ENCODE measurements at regions not wholly inside any gene's neighbourhood (a gene's known extent, or its start where the extent isn't known, plus 50 kb on each side); places are given as distances from the start of the nearest gene placed in this dataset.

DNA sequence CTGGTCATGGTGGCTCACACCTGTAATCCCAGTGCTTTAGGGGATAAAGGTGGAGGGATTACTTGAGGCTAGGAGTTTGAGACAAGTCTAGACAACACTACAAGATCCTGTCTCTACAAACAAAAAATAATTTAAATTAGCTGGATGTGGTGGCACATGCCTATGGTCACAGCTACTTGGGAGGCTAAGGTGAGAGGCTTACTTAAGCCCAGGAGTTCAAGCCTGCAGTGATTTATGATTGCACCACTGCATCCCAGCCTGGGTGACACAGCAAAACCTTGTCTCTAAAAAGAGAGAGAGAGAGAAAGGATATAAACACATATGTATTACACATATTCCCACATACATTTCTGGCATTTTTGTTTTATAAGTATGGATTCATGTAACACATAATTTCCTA lies 325.2 kb downstream of the DUSP10 start:
- no peaks in the 10 kb centered on the region for H3K9me3 ChIP-seq (ENCODE audit: control insufficient read depth, insufficient read depth, low read depth, low read length)
- no peak overlapping the region for H3K27ac ChIP-seq (ENCODE audit: insufficient read depth, low read length)
- TF ChIP-seq CTCF (conservative IDR thresholded peaks at IDR 0.05 in 1 of 2, IDR thresholded peaks at IDR 0.05 in 1 of 2; ENCODE audit: low read depth in 1 of 2, low read length in 2 of 2) (no peak), EZH2 (IDR thresholded peaks at IDR 0.05; ENCODE audit: low read length, missing control alignments) (no peak)
- H3K27me3 ChIP-seq (ENCODE audit: control insufficient read depth, insufficient read depth, low read length): no peaks in the 10 kb centered on the region
- H3K9ac ChIP-seq (ENCODE audit: insufficient read depth, low read length): no peak overlapping the region
- H3K79me2 ChIP-seq (ENCODE audit: control insufficient read depth, insufficient read depth, low read length): no peaks in the 10 kb centered on the region
- no peak for DNase-seq (ENCODE audit: low read depth in 2 of 2)
- H3K4me1 ChIP-seq (ENCODE audit: control insufficient read depth, extremely low read depth, insufficient read depth, low read length): no peaks in the 10 kb centered on the region
- H2AFZ ChIP-seq (ENCODE audit: low read length): no peak overlapping the region
- no peaks in the 10 kb centered on the region for H4K20me1 ChIP-seq (ENCODE audit: control insufficient read depth, extremely low read depth, insufficient read depth, low read length)
- H3K4me3 ChIP-seq (replicated peaks in 1 of 4; ENCODE audit: control extremely low read depth in 1 of 4, insufficient read depth in 1 of 4, low read depth in 3 of 4, low read length in 4 of 4): no peak overlapping the region
- no peak overlapping the region for H3K4me2 ChIP-seq (ENCODE audit: extremely low read depth, insufficient read depth, low read length)
- no peaks in the 10 kb centered on the region for H3K36me3 ChIP-seq (ENCODE audit: control insufficient read depth, insufficient read depth, low read length)

- TF ChIP-seq CTCF (conservative IDR thresholded peaks at IDR 0.05 in 1 of 2, IDR thresholded peaks at IDR 0.05 in 1 of 2; ENCODE audit: low read depth in 1 of 2, low read length in 2 of 2): no peak
- TF ChIP-seq EZH2 (IDR thresholded peaks at IDR 0.05; ENCODE audit: low read length, missing control alignments): no peak
- H4K20me1 ChIP-seq (ENCODE audit: control insufficient read depth, extremely low read depth, insufficient read depth, low read length): no peaks in the 10 kb centered on the region
- no peak overlapping the region for H3K27ac ChIP-seq (ENCODE audit: insufficient read depth, low read length)
- H3K9ac ChIP-seq (ENCODE audit: insufficient read depth, low read length): no peak overlapping the region
- H3K9me3 ChIP-seq (ENCODE audit: control insufficient read depth, insufficient read depth, low read depth, low read length): no peaks in the 10 kb centered on the region
- H3K4me2 ChIP-seq (ENCODE audit: extremely low read depth, insufficient read depth, low read length): no peak overlapping the region
- no peaks in the 10 kb centered on the region for H3K36me3 ChIP-seq (ENCODE audit: control insufficient read depth, insufficient read depth, low read length)
- peak in 1 of 2 donors; percentile 84 for DNase-seq (ENCODE audit: low read depth in 2 of 2)
- no peak overlapping the region for H3K4me3 ChIP-seq (replicated peaks in 1 of 4; ENCODE audit: control extremely low read depth in 1 of 4, insufficient read depth in 1 of 4, low read depth in 3 of 4, low read length in 4 of 4)
- no peak overlapping the region for H2AFZ ChIP-seq (ENCODE audit: low read length)
- H3K4me1 ChIP-seq (ENCODE audit: control insufficient read depth, extremely low read depth, insufficient read depth, low read length): no peaks in the 10 kb centered on the region
- H3K27me3 ChIP-seq (ENCODE audit: control insufficient read depth, insufficient read depth, low read length): no peaks in the 10 kb centered on the region
- no peaks in the 10 kb centered on the region for H3K79me2 ChIP-seq (ENCODE audit: control insufficient read depth, insufficient read depth, low read length)
Observed at GRCh38 chr1:221418346-221418745, 323.5 kb downstream of the DUSP10 start.

GRCh38 chr1:221419513-221420095 lies 322.3 kb downstream of the DUSP10 start:
- DNase-seq (ENCODE audit: low read depth in 2 of 2): peak; percentile 88 to 96
- Histone ChIP-seq H3K79me2 (ENCODE audit: control insufficient read depth, insufficient read depth, low read length) (no peaks in the 10 kb centered on the region), H3K9me3 (ENCODE audit: control insufficient read depth, insufficient read depth, low read depth, low read length) (no peaks in the 10 kb centered on the region), H3K27ac (ENCODE audit: insufficient read depth, low read length) (no peak overlapping the region), H3K4me2 (ENCODE audit: extremely low read depth, insufficient read depth, low read length) (no peak overlapping the region), H2AFZ (ENCODE audit: low read length) (no peak overlapping the region), H3K27me3 (ENCODE audit: control insufficient read depth, insufficient read depth, low read length) (no peaks in the 10 kb centered on the region), H3K4me1 (ENCODE audit: control insufficient read depth, extremely low read depth, insufficient read depth, low read length) (no peaks in the 10 kb centered on the region), H3K4me3 (replicated peaks in 1 of 4; ENCODE audit: control extremely low read depth in 1 of 4, insufficient read depth in 1 of 4, low read depth in 3 of 4, low read length in 4 of 4) (no peak overlapping the region), H4K20me1 (ENCODE audit: control insufficient read depth, extremely low read depth, insufficient read depth, low read length) (no peaks in the 10 kb centered on the region), H3K36me3 (ENCODE audit: control insufficient read depth, insufficient read depth, low read length) (no peaks in the 10 kb centered on the region), H3K9ac (ENCODE audit: insufficient read depth, low read length) (no peak overlapping the region)
- TF ChIP-seq CTCF (conservative IDR thresholded peaks at IDR 0.05 in 1 of 2, IDR thresholded peaks at IDR 0.05 in 1 of 2; ENCODE audit: low read depth in 1 of 2, low read length in 2 of 2): no peak
- no peak for TF ChIP-seq EZH2 (IDR thresholded peaks at IDR 0.05; ENCODE audit: low read length, missing control alignments)
